Fibroblast of mammary gland (primary cell): ENCODE measurements at regions not wholly inside any gene's neighbourhood (a gene's known extent, or its start where the extent isn't known, plus 50 kb on each side); places are given as distances from the start of the nearest gene placed in this dataset.

ENCODE experiments used
- DNase-seq: peaks from one replicate; pipeline ENCODE4 v3.0.0-alpha.2; 2010; ENCODE audit warnings: low read depth
- H3K4me3 ChIP-seq: 2 replicates; pipeline ENCODE4 v1.5.1; 2011; ENCODE audit warnings: low read depth, mild to moderate bottlenecking, low read length, moderate library complexity; ENCODE audit not compliant: control insufficient read depth
- CTCF ChIP-seq: conservative IDR thresholded peaks from 2 replicates; pipeline ENCODE4 v1.5.1; 2011; ENCODE audit warnings: low read depth, low read length, inconsistent platforms; ENCODE audit not compliant: control insufficient read depth, insufficient read depth

DNA sequence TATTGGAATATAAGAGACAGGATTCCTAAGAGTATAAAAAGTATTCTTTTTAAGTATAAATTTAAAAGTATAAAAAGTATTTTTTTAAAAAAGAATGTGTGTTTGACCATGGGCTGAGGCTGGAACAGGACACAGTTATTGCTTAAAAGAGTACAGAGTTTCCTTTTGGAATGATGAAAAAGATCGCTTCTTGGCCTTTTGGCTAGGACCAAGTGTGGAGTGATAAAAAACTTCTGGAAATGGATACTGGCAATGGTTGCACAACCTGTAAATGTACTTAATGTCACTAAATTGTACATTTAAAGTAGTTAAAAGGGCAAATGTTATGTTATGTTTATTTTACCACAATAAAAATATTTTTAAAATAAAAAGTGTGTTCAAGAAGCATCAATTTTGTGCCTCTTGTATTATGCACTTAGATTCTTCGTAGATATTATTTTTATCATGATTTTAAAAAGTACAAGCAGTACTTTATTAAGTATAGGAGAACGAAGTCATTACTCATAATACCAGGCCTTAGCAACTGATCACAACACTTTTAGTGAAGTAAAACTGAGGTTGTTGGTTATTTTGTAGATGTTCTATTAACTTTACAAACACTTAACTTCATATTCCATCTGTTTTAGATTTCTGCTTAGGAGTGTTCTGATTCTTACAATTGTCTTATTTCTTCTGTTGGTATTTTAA is 389.1 kb upstream of the ZP4 start:
- no peak for TF ChIP-seq CTCF
- no peak for DNase-seq
- no peak overlapping the region for H3K4me3 ChIP-seq

GRCh38 chr1:238272145-238272544 is 381.4 kb upstream of the ZP4 start:
- H3K4me3 ChIP-seq: no peak overlapping the region
- DNase-seq: no peak
- no peak for TF ChIP-seq CTCF

DNA sequence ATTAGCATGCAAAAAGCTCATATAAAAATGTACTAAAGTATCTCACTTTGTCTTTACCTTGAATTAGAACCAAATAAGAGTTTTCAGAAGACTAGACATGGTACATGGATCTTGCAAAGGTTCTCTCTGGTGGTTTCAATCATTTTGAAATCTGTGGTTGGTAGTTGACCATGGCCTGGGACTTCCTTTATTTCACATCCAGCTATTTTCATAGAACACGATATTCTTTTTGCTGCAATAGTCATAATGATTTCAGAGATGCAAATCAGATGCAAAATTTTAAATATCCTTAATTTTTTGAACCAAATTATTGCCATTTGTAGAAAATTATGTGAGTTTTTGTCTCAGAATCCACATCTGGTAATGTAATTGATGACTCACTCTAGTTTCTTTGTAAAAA is 375.1 kb upstream of the ZP4 start:
- no peak for DNase-seq
- H3K4me3 ChIP-seq: no peak overlapping the region
- no peak for TF ChIP-seq CTCF

DNA sequence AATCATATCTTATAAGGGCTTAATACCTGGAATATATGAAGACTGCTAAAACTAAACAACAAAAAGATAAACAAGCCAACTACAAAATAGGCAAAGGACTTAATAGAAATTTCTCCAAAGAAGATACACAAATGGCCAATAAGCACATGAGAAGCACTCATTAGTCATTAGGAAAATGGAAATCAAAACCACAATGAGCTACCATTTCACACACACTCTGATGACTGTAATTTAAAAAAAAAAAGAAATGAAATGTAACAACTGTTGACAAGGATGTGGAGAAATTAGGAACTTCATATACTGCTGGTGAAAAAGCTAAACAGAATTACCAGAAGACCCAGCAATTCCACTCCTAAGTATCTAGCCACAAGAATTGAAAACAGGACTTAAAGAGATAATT is 374.2 kb upstream of the ZP4 start:
- no peak overlapping the region for H3K4me3 ChIP-seq
- TF ChIP-seq CTCF: no peak
- DNase-seq: no peak

DNA sequence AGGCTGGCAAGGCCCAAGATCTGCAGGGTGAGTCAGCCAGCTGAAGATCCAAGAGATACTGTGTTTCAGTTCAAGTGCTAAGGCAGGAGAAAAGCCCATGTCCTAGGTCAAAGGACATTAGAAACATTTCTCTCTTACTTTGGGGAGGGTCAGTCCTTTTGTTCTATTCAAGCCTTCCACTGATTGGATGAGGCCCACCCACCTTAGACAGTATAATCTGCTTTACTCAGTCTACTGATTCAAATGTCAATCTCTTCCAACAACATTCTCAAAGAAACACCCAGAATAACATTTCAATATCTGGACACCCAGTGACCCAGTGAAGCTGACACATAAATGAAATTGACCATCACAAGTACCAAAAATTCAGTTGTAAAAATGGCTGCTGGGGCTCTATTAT is 367.8 kb upstream of the ZP4 start:
- no peak for TF ChIP-seq CTCF
- DNase-seq: no peak
- no peak overlapping the region for H3K4me3 ChIP-seq

- TF ChIP-seq CTCF: no peak
- no peak for DNase-seq
- H3K4me3 ChIP-seq: no peak overlapping the region
Measured at GRCh38 chr1:238257018-238257621, 366.4 kb upstream of the ZP4 start.
